GM08714 (cell line): ENCODE measurements at regions not wholly inside any gene's neighbourhood (a gene's known extent, or its start where the extent isn't known, plus 50 kb on each side); places are given as distances from the start of the nearest gene placed in this dataset.

Source experiments
- H3K4me3 ChIP-seq: fragments of 200-500 bp; sonication (Bioruptor generic); 2 replicates; pipeline ENCODE4 v1.5.1; 2014; ENCODE audit warnings: mild to moderate bottlenecking, low read length, inconsistent platforms
- ZNF274 ChIP-seq: IDR thresholded peaks from 2 replicates; pipeline ENCODE4 v1.6.1; 2012; ENCODE audit warnings: mild to moderate bottlenecking, low read depth, low read length

DNA sequence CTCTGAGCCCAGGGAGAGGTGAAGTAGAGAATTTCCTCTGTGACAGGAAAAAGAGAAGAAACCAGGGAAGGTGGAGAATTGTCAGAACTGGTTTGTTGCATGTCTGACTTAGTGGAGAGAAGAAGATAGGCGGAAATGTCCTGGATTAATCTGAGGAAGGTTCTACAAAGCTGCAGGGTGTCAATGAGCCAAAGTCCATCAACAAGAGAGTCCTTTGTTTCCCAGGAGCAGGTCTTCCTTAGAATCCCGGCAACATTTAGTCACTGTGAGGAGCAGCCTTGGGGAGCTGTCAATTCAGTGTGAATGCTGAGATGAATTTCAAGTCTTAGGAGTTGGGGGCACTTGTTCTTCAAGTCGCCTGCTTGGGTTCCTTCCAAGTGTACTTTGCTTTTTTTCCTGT, 88.4 kb upstream of the CELF4 start:
- no peak overlapping the region for H3K4me3 ChIP-seq
- TF ChIP-seq ZNF274: no peak

DNA sequence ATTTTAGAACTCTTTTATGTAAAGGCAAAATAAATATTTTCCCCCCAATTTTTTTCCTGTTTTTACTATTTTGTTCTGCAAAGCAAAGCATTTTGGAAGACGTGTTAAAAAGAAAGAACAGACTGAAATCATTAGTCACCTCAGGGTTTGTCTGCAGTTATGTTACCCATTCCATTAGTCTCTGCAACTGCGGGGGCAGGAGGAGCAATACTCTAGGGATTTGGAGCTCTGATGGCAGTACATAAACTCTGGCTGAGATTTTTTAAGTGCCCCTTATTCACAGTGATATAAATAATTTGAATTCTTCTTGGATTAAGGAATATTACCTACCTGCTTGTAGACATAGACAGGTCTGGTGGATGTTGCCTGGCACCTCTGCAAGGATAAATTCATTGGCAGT, 88.0 kb upstream of the CELF4 start:
- no peak for TF ChIP-seq ZNF274
- no peak overlapping the region for H3K4me3 ChIP-seq

DNA sequence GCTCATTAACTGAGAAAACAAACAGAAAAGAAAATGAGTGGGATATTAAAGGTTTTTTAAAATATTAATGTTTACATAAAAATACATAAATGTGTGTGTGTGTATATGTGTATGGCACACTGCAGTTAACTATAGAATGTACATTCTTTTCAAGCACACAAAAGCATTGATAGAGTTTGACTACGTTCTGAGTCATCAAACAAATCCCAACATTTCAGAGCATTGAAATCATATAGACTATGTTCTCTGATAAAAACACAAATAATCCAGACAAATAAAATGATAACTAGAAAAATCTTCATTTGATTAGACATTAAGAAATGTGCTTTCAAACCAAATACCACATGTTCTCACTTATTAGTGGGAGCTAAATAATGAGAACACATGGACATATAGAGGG, 84.3 kb upstream of the CELF4 start:
- no peak for TF ChIP-seq ZNF274
- no peak overlapping the region for H3K4me3 ChIP-seq

GRCh38 chr18:37649416-37649815, 83.8 kb upstream of the CELF4 start:
- no peak for TF ChIP-seq ZNF274
- no peak overlapping the region for H3K4me3 ChIP-seq

DNA sequence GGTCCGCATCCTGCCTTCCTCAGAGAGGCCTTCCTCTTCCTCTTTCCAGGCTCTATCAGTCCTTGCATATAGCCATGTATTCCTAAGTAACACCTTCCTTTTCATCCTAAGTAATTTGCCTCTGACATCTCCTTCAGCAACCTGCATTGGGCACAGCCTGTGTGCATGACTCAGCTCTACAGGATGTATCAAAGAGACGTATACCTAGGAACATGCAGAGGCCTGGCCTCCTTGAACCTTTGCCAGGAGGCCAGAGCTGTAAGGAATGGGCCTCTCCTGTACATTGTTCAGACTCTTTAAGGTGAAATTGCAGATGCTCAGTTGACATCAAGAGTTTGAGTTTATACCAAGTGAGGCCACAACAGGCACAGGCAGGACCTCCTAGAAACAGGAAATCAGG, 76.0 kb upstream of the CELF4 start:
- no peak overlapping the region for H3K4me3 ChIP-seq
- TF ChIP-seq ZNF274: no peak

- TF ChIP-seq ZNF274: no peak
- no peak overlapping the region for H3K4me3 ChIP-seq
Measured at GRCh38 chr18:37640504-37640903, 74.9 kb upstream of the CELF4 start.

DNA sequence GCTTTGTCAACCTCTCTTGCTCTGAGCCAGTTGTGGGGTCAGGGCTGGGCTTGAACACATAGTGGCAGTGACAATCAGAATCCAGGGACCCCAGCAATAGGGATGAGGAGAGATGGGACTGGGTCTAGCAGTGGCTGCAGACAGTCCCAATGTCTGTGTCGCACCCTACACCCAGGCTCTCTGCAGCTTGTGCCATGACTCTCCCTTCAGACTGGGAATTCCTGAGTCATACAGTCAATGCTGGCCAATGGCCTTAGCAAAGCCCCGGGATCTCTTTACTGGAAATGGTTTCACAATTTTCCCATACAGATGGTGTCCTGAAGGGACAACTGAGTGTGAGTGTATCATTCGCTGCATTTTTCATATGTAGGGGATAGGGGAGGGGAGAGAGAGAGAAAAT, 74.2 kb upstream of the CELF4 start:
- TF ChIP-seq ZNF274: no peak

GRCh38 chr18:37637478-37637850, 71.9 kb upstream of the CELF4 start:
- no peak for TF ChIP-seq ZNF274
- H3K4me3 ChIP-seq: no peak overlapping the region

More for the DNA sequence above, 74.2 kb upstream of the CELF4 start:
- H3K4me3 ChIP-seq: no peak overlapping the region

DNA sequence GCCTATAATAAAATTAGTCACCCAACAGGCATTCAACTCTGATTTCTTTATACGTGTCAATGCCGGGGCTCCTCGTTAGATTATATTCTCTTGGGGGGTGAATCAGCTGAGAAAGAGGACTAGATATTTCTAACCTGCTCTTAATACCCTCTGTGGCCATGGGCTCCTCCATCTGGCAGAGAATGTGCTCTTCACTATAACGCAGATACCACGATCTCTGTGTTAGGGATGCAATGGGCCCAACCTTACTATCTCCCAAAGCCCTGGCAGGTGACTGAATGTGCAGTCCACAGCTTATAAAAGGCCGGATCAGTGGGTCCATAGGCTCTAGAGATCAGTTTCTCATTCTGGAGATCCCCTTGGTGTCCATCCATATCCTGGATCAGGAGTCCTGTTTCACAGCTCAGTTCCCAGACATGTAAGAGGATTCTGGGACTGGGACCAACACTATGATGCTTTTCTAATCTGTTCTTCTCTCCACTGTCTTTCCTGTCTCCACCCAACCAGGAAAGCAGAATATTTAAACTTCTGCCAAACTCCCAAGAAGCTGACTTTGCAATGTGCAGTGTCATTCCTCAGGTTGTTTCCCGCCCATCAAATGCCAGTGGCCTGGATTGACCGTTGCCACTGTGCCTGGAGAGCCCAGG, 71.4 kb upstream of the CELF4 start:
- no peak overlapping the region for H3K4me3 ChIP-seq
- TF ChIP-seq ZNF274: no peak

DNA sequence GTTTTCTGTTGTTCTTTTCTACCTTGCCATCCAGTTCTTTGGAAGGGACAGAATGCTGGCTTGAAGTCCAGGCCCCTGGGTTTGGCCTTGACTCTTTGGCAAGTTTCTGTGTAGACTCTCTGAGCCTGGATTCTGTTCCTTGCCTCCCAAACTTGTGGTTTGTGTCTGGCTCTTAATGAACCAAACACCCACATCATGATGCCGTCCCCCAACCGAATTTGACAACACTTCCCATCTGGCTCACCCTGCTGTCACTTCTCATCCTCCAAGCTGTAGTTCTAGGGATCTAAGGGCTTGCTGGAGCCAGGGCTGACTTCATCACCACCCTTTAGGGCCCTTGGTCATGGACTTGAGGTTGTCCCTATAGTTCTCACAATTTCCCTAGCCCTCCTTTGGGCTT, 68.9 kb upstream of the CELF4 start:
- TF ChIP-seq ZNF274: no peak
- no peak overlapping the region for H3K4me3 ChIP-seq

DNA sequence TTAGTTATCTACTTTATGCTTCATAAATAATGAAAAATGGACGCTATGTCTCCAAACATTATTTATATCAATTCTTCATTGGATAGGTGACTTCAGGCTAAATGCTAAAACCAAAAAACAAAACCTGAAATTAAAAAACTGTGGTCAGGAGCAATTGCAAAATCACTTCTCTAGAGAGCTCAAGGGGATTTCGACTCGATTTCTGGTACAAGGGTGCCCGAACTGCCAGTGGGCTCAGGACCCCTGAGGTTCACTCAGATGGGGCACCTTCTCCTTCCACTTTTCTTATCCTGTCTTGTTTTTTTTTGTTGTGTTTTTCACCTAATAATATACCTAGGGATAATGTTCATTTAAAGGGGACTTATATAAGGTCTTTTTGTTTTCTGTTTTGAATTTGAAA, 65.8 kb upstream of the CELF4 start:
- no peak overlapping the region for H3K4me3 ChIP-seq
- TF ChIP-seq ZNF274: no peak

DNA sequence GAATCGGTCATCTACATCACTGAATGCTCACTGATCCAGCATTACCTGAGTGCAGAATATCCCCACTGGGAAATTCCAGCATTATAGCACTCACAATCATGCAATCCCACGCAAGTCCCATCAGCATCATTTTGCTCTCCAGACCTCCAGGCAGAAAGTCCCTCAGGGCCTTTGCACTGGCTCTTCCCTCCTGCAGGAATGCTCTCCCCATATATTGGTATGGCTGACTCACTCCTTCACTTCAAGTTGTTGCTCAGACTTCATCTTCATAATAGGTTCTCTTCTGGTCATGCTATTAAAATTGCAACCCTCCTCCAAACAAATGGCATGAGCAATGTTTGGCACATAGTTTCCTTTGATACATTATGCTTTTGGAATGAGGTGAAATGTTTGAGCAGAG, 64.7 kb upstream of the CELF4 start:
- no peak for TF ChIP-seq ZNF274

DNA sequence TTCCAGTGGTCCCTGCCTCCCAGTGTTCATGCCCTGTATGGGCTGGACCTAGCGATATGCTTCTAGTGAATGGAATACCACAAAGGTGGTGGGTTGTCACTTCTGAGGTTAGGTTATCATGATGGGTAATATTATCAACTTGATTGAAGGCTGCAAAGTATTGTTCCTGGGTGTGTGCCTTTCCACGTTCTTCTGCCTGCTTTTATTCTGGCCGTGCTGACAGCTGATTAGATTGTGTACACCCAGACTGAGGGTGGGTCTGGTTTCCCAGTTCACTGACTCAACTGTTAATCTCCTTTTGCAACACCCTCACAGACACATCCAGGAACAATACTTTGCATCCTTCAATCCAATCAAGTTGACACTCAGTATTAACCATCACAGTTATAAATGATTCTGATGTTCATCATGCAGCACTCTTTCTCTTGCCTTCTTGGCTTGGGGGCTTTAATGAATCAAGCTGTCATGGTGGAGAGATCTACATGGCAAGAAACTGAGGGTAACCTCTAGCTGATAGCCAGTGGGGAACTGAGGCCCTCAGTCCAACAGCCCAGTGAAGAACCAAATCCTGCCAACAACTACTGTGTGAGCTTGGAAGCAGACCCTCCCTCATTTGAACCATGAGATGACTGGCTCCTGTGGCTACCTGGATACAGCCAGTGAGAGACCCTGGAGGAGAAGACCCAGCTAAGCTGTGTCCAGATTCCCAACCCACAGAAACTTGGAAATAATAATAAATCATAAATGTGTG, 63.0 kb upstream of the CELF4 start:
- TF ChIP-seq ZNF274: no peak
- no peak overlapping the region for H3K4me3 ChIP-seq

More for the DNA sequence above, 64.7 kb upstream of the CELF4 start:
- H3K4me3 ChIP-seq: no peak overlapping the region

DNA sequence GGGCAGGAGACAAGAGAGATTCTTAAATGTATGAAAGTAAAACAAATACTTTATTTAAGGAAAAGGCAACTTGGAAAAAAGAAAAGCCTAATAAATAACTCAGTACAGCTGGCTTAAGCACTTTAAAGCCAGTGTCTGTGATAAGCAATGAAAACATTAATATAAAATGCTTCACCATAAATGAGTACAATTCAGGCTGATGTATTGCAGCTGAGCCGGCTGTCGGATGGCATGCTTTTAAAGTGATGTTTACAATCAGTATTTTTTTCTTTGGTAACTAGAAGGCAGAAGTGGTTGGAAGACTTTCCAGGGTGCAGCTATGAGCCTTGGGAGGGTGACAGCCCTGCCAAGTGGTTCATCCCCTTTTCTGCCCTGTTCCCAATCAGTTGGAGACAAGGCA, 58.7 kb upstream of the CELF4 start:
- no peak for TF ChIP-seq ZNF274
- H3K4me3 ChIP-seq: no peak overlapping the region

- TF ChIP-seq ZNF274: no peak
Measured at GRCh38 chr18:37619964-37620363, 54.4 kb upstream of the CELF4 start.

GRCh38 chr18:37617623-37618022, 52.0 kb upstream of the CELF4 start:
- H3K4me3 ChIP-seq: no peak overlapping the region
- TF ChIP-seq ZNF274: no peak

More at GRCh38 chr18:37619964-37620363, 54.4 kb upstream of the CELF4 start:
- no peak overlapping the region for H3K4me3 ChIP-seq
